ENCODE measurements at regions not wholly inside any gene's neighbourhood (a gene's known extent, or its start where the extent isn't known, plus 50 kb on each side); places are given as distances from the start of the nearest gene placed in this dataset.

GRCh38 chr1:104082221-104082620 lies 332.5 kb downstream of the AMY1C start:
- H3K36me3 ChIP-seq (ENCODE audit: insufficient read depth, low read length), result no peaks in the 10 kb centered on the region
- no peaks in the 10 kb centered on the region for H3F3A ChIP-seq (ENCODE audit: low read depth)
- H3K79me2 ChIP-seq (ENCODE audit: insufficient read depth, low read length), result no peaks in the 10 kb centered on the region
- no peaks in the 10 kb centered on the region for H4K20me1 ChIP-seq (ENCODE audit: insufficient read depth, low read length, poor library complexity, severe bottlenecking)
- no peak overlapping the region for H3K9ac ChIP-seq (ENCODE audit: low read depth, low read length, poor library complexity, severe bottlenecking)
- TF ChIP-seq EZH2phosphoT487 (IDR thresholded peaks at IDR 0.05; ENCODE audit: borderline replicate concordance) (no peak), CTCF (conservative IDR thresholded peaks at IDR 0.05; ENCODE audit: low read length) (no peak)
- H3K4me3 ChIP-seq (ENCODE audit: low read length, poor library complexity, severe bottlenecking), result no peak overlapping the region
- no peaks in the 10 kb centered on the region for H3K27me3 ChIP-seq (ENCODE audit: insufficient read depth, low read length, poor library complexity, severe bottlenecking)
- no peak overlapping the region for H2AFZ ChIP-seq (ENCODE audit: low read length)
- H3K9me3 ChIP-seq (ENCODE audit: insufficient read depth, low read depth, low read length), result no peaks in the 10 kb centered on the region
- no peaks in the 10 kb centered on the region for H3K4me1 ChIP-seq (ENCODE audit: insufficient read depth, low read length, poor library complexity, severe bottlenecking)
- no peaks in the 10 kb centered on the region for H3K9me2 ChIP-seq (replicated peaks; ENCODE audit: low read depth, low read length)
- no peak overlapping the region for H3K4me2 ChIP-seq (ENCODE audit: low read depth, low read length, poor library complexity, severe bottlenecking)

GRCh38 chr1:104084380-104084779 lies 334.7 kb downstream of the AMY1C start:
- H3K27me3 ChIP-seq (ENCODE audit: insufficient read depth, low read length, poor library complexity, severe bottlenecking), result no peaks in the 10 kb centered on the region
- TF ChIP-seq EZH2phosphoT487 (IDR thresholded peaks at IDR 0.05; ENCODE audit: borderline replicate concordance) (no peak), CTCF (conservative IDR thresholded peaks at IDR 0.05; ENCODE audit: low read length) (no peak)
- no peaks in the 10 kb centered on the region for H4K20me1 ChIP-seq (ENCODE audit: insufficient read depth, low read length, poor library complexity, severe bottlenecking)
- H3K9me2 ChIP-seq (replicated peaks; ENCODE audit: low read depth, low read length), result no peaks in the 10 kb centered on the region
- H3K4me2 ChIP-seq (ENCODE audit: low read depth, low read length, poor library complexity, severe bottlenecking), result no peak overlapping the region
- H2AFZ ChIP-seq (ENCODE audit: low read length), result no peak overlapping the region
- H3K9ac ChIP-seq (ENCODE audit: low read depth, low read length, poor library complexity, severe bottlenecking), result no peak overlapping the region
- no peaks in the 10 kb centered on the region for H3K79me2 ChIP-seq (ENCODE audit: insufficient read depth, low read length)
- no peaks in the 10 kb centered on the region for H3K4me1 ChIP-seq (ENCODE audit: insufficient read depth, low read length, poor library complexity, severe bottlenecking)
- no peak overlapping the region for H3K4me3 ChIP-seq (ENCODE audit: low read length, poor library complexity, severe bottlenecking)
- no peaks in the 10 kb centered on the region for H3F3A ChIP-seq (ENCODE audit: low read depth)
- H3K36me3 ChIP-seq (ENCODE audit: insufficient read depth, low read length), result no peaks in the 10 kb centered on the region
- H3K9me3 ChIP-seq (ENCODE audit: insufficient read depth, low read depth, low read length), result no peaks in the 10 kb centered on the region

- no peak overlapping the region for H3K4me2 ChIP-seq (ENCODE audit: low read depth, low read length, poor library complexity, severe bottlenecking)
- no peaks in the 10 kb centered on the region for H3K79me2 ChIP-seq (ENCODE audit: insufficient read depth, low read length)
- H4K20me1 ChIP-seq (ENCODE audit: insufficient read depth, low read length, poor library complexity, severe bottlenecking), result no peaks in the 10 kb centered on the region
- H3K4me1 ChIP-seq (ENCODE audit: insufficient read depth, low read length, poor library complexity, severe bottlenecking), result no peaks in the 10 kb centered on the region
- no peaks in the 10 kb centered on the region for H3K9me3 ChIP-seq (ENCODE audit: insufficient read depth, low read depth, low read length)
- H2AFZ ChIP-seq (ENCODE audit: low read length), result no peak overlapping the region
- no peak for TF ChIP-seq EZH2phosphoT487 (IDR thresholded peaks at IDR 0.05; ENCODE audit: borderline replicate concordance)
- no peak for TF ChIP-seq CTCF (conservative IDR thresholded peaks at IDR 0.05; ENCODE audit: low read length)
- H3K36me3 ChIP-seq (ENCODE audit: insufficient read depth, low read length), result no peaks in the 10 kb centered on the region
- H3K4me3 ChIP-seq (ENCODE audit: low read length, poor library complexity, severe bottlenecking), result no peak overlapping the region
- H3K9me2 ChIP-seq (replicated peaks; ENCODE audit: low read depth, low read length), result no peaks in the 10 kb centered on the region
- H3F3A ChIP-seq (ENCODE audit: low read depth), result no peaks in the 10 kb centered on the region
- no peak overlapping the region for H3K9ac ChIP-seq (ENCODE audit: low read depth, low read length, poor library complexity, severe bottlenecking)
- H3K27me3 ChIP-seq (ENCODE audit: insufficient read depth, low read length, poor library complexity, severe bottlenecking), result no peaks in the 10 kb centered on the region
Measured at GRCh38 chr1:104092698-104093097, 343.0 kb downstream of the AMY1C start.
